IMR-90 (cell line): ENCODE measurements at regions not wholly inside any gene's neighbourhood (a gene's known extent, or its start where the extent isn't known, plus 50 kb on each side); places are given as distances from the start of the nearest gene placed in this dataset.

ENCODE experiments used
- ATAC-seq: fragments of 200-7000 bp; cut with Tn5 transposase; 2 replicates; pipeline ENCODE4 v1.9.1; 2020; ENCODE audit warnings: low read depth, mild to moderate bottlenecking, moderate library complexity
- BruUV-seq: library from RNA; stranded (reverse); fragments of 400-500 nt; replicated peaks from 2 replicates; lab custom pipeline; 2021; lab: Mats Ljungman, UMichigan
- CTCF ChIA-PET: fragments of 300-600 bp; formaldehyde crosslinking; extraction: SDS; loops from one replicate; lab custom pipeline; 2021; ENCODE audit warnings: antibody characterized with exemption; lab: Yijun Ruan, JAX
- POLR2A ChIA-PET: fragments of 300-600 bp; sonication (Branson Sonifier 250); formaldehyde crosslinking; loops from one replicate; lab custom pipeline; 2022; ENCODE audit warnings: antibody characterized with exemption; ENCODE audit not compliant: unreplicated experiment; lab: Charles Lee
- DNase-seq: peaks from one replicate; pipeline ENCODE4 v3.0.0; 2013
- H2AFZ ChIP-seq: replicated peaks from 2 replicates; pipeline ENCODE3; 2013; ENCODE audit warnings: low read length, mild to moderate bottlenecking; ENCODE audit not compliant: poor library complexity
- H2AK5ac ChIP-seq: 2 replicates; pipeline ENCODE4 v1.6.1; 2013; ENCODE audit warnings: low read depth, low read length, inconsistent platforms
- H2AK9ac ChIP-seq: replicated peaks from 2 replicates; pipeline ENCODE3; 2013; ENCODE audit warnings: mild to moderate bottlenecking, low read depth, low read length, moderate library complexity; ENCODE audit not compliant: poor library complexity
- H2BK120ac ChIP-seq: 2 replicates; pipeline ENCODE4 v1.6.1; 2013; ENCODE audit warnings: low read depth, low read length, inconsistent platforms
- H2BK15ac ChIP-seq: 3 replicates; pipeline ENCODE4 v1.6.1; 2013; ENCODE audit warnings: low read depth, low read length, inconsistent platforms
- H2BK20ac ChIP-seq: 2 replicates; pipeline ENCODE4 v1.6.1; 2013; ENCODE audit warnings: low read depth, mild to moderate bottlenecking, inconsistent platforms, low read length, moderate library complexity
- H2BK5ac ChIP-seq: 2 replicates; pipeline ENCODE4 v1.6.1; 2013; ENCODE audit warnings: mild to moderate bottlenecking, low read depth, low read length, inconsistent platforms; ENCODE audit not compliant: poor library complexity, severe bottlenecking
- H3K14ac ChIP-seq: replicated peaks from 2 replicates; pipeline ENCODE4 v1.6.1; 2013; ENCODE audit warnings: low read depth, low read length, inconsistent platforms
- H3K18ac ChIP-seq: 2 replicates; pipeline ENCODE4 v1.6.1; 2013; ENCODE audit warnings: low read depth, low read length, control low read depth
- H3K23ac ChIP-seq: 2 replicates; pipeline ENCODE4 v1.6.1; 2013; ENCODE audit warnings: low read depth, low read length, inconsistent platforms
- H3K27ac ChIP-seq: 2 replicates; pipeline ENCODE4 v1.5.1; 2013; ENCODE audit warnings: mild to moderate bottlenecking, control low read depth, low read length; ENCODE audit not compliant: insufficient read depth
- H3K27me3 ChIP-seq: 2 replicates; pipeline ENCODE4 v1.6.1; 2013; ENCODE audit warnings: low read length; ENCODE audit not compliant: control insufficient read depth, insufficient read depth
- H3K36me3 ChIP-seq: 2 replicates; pipeline ENCODE4 v1.6.1; 2013; ENCODE audit warnings: low read length, mixed read lengths; ENCODE audit not compliant: control insufficient read depth, insufficient read depth
- H3K4ac ChIP-seq: 2 replicates; pipeline ENCODE4 v1.6.1; 2013; ENCODE audit warnings: low read depth, low read length, inconsistent platforms
- H3K4me1 ChIP-seq: 2 replicates; pipeline ENCODE4 v1.6.1; 2013; ENCODE audit warnings: low read length, mixed read lengths; ENCODE audit not compliant: control insufficient read depth, insufficient read depth
- H3K4me2 ChIP-seq: 2 replicates; pipeline ENCODE4 v1.6.1; 2013; ENCODE audit warnings: low read depth, mild to moderate bottlenecking, control low read depth, low read length, moderate library complexity
- H3K4me3 ChIP-seq: 2 replicates; pipeline ENCODE4 v1.5.1; 2013; ENCODE audit warnings: low read depth, mild to moderate bottlenecking, control low read depth, low read length, moderate library complexity; ENCODE audit not compliant: insufficient read depth
- H3K56ac ChIP-seq: 2 replicates; pipeline ENCODE4 v1.6.1; 2013; ENCODE audit warnings: low read length, inconsistent platforms; ENCODE audit not compliant: insufficient read depth; ENCODE audit errors: extremely low read depth
- H3K79me1 ChIP-seq, 2 experiments: 2 replicates each; pipeline ENCODE4 v1.6.1; 2013; ENCODE audit warnings: low read length in 2 of 2, inconsistent platforms in 1 of 2, low read depth in 1 of 2
- H3K9ac ChIP-seq: 2 replicates; pipeline ENCODE4 v1.6.1; 2013; ENCODE audit warnings: low read depth, low read length, control low read depth
- H3K9me1 ChIP-seq: 2 replicates; pipeline ENCODE4 v1.6.1; 2013; ENCODE audit warnings: low read length, inconsistent platforms; ENCODE audit not compliant: insufficient read depth
- H3K9me3 ChIP-seq: 2 replicates; pipeline ENCODE4 v1.6.1; 2013; ENCODE audit warnings: low read length; ENCODE audit not compliant: control insufficient read depth, insufficient read depth
- H4K20me1 ChIP-seq: 2 replicates; pipeline ENCODE4 v1.6.1; 2013; ENCODE audit warnings: low read length, inconsistent platforms; ENCODE audit not compliant: insufficient read depth
- H4K5ac ChIP-seq: 2 replicates; pipeline ENCODE4 v1.6.1; 2013; ENCODE audit warnings: mild to moderate bottlenecking, low read depth, low read length, control low read depth
- H4K8ac ChIP-seq, 2 experiments: 2 replicates each; pipeline ENCODE4 v1.6.1; 2013; ENCODE audit warnings: low read depth in 2 of 2, low read length in 2 of 2, control low read depth in 1 of 2, inconsistent platforms in 1 of 2
- H4K91ac ChIP-seq: 2 replicates; pipeline ENCODE4 v1.6.1; 2013; ENCODE audit warnings: low read depth, low read length, inconsistent platforms; ENCODE audit not compliant: insufficient read depth
- CEBPB ChIP-seq: IDR thresholded peaks from 2 replicates; pipeline ENCODE4 v1.6.1; 2012; ENCODE audit warnings: low read depth, low read length, improper control_type of control experiment
- CHD1 ChIP-seq: IDR thresholded peaks from 2 replicates; pipeline ENCODE4 v1.6.1; 2012; ENCODE audit warnings: low read depth, low read length, improper control_type of control experiment
- ELK1 ChIP-seq: fragments of 150-350 bp; IDR thresholded peaks from 2 replicates; pipeline ENCODE4 v1.6.1; 2016; ENCODE audit warnings: low read depth, mild to moderate bottlenecking, low read length, moderate library complexity, borderline replicate concordance
- FOS ChIP-seq: fragments of 150-350 bp; IDR thresholded peaks from 2 replicates; pipeline ENCODE4 v1.6.1; 2016; ENCODE audit warnings: low read depth, low read length
- MXI1 ChIP-seq: IDR thresholded peaks from 2 replicates; pipeline ENCODE4 v1.6.1; 2012; ENCODE audit warnings: low read depth, mild to moderate bottlenecking, low read length, moderate library complexity, borderline replicate concordance
- NFE2L2 ChIP-seq: fragments of 150-350 bp; IDR thresholded peaks from 2 replicates; pipeline ENCODE4 v1.6.1; 2016; ENCODE audit warnings: low read depth, mild to moderate bottlenecking, low read length
- POLR2A ChIP-seq: IDR thresholded peaks from 2 replicates; pipeline ENCODE4 v1.6.1; 2012; ENCODE audit warnings: mild to moderate bottlenecking, low read depth, low read length
- RAD21 ChIP-seq: IDR thresholded peaks from 2 replicates; pipeline ENCODE4 v1.6.1; 2012; ENCODE audit warnings: low read length, improper control_type of control experiment
- RCOR1 ChIP-seq: IDR thresholded peaks from 2 replicates; pipeline ENCODE4 v1.6.1; 2012; ENCODE audit warnings: mild to moderate bottlenecking, low read length, improper control_type of control experiment; ENCODE audit not compliant: insufficient replicate concordance
- RFX5 ChIP-seq: IDR thresholded peaks from 2 replicates; pipeline ENCODE4 v1.8.0; 2012; ENCODE audit warnings: low read depth, mild to moderate bottlenecking, low read length, moderate library complexity
- SMC3 ChIP-seq: fragments of 150-350 bp; IDR thresholded peaks from 2 replicates; pipeline ENCODE4 v1.6.1; 2016; ENCODE audit warnings: low read depth, mild to moderate bottlenecking, antibody characterized with exemption, low read length, moderate library complexity
- WGBS, 2 experiments: methylation state at CpG; one replicate each; pipeline versions ENCODE4 v1.1.5 to v1.1.7; 2013; ENCODE audit warnings: missing lambda C conversion rate in 2 of 2; ENCODE audit not compliant: insufficient read length in 1 of 2; ENCODE audit errors: extremely low coverage in 2 of 2; 5-methylcytosine and 5-hydroxymethylcytosine counted together
- dilution Hi-C: fragments of 300-500 bp; cut with HindIII; formaldehyde crosslinking; loops from one replicate; pipeline ENCODE4 v1.14.3; 2018; ENCODE audit warnings: low sequenced_read_pairs; ENCODE audit not compliant: unreplicated experiment
- in situ Hi-C: fragments of 300-500 bp; cut with MboI; formaldehyde crosslinking; loops from 3 replicates; pipeline ENCODE4 v1.14.3; 2019; ENCODE audit warnings: low sequenced_read_pairs, inconsistent platforms, mixed read lengths
- intact Hi-C: fragments of 100-400 bp; cut with micrococcal nuclease; formaldehyde crosslinking; loops from 2 replicates; pipeline ENCODE4 v1.10.0; 2022

GRCh38 chr1:72466376-72466775, 184.0 kb upstream of the NEGR1 start:
- H3K9ac ChIP-seq: no peak overlapping the region
- no peak overlapping the region for H3K18ac ChIP-seq
- no peaks in the 10 kb centered on the region for H3K79me1 ChIP-seq
- H3K56ac ChIP-seq: no peak overlapping the region
- in situ Hi-C loops: no loop called here
- H3K9me1 ChIP-seq: no peaks in the 10 kb centered on the region
- H3K4me2 ChIP-seq: no peak overlapping the region
- ATAC-seq (no peak), DNase-seq (no peak)
- no peak overlapping the region for H3K27ac ChIP-seq
- no peak overlapping the region for H2AK5ac ChIP-seq
- H4K20me1 ChIP-seq: no peaks in the 10 kb centered on the region
- WGBS, 2 experiments: no CpG with 5 or more reads among the region's 1 CpG
- dilution Hi-C loops: no loop called here
- H3K9me3 ChIP-seq: no peaks in the 10 kb centered on the region
- no peak overlapping the region for H3K23ac ChIP-seq
- H3K27me3 ChIP-seq: no peaks in the 10 kb centered on the region
- POLR2A ChIA-PET: no interaction called here
- H4K91ac ChIP-seq: no peak overlapping the region
- CTCF ChIA-PET: no interaction called here
- H2BK15ac ChIP-seq: no peak overlapping the region
- H2AK9ac ChIP-seq: no peak overlapping the region
- H2AFZ ChIP-seq: no peak overlapping the region
- H3K36me3 ChIP-seq: no peaks in the 10 kb centered on the region
- TF ChIP-seq NFE2L2 (no peak), SMC3 (no peak), RFX5 (no peak), CHD1 (no peak), MXI1 (no peak), RAD21 (no peak), POLR2A (no peak), CEBPB (no peak), ELK1 (no peak), FOS (no peak), RCOR1 (no peak)
- H4K5ac ChIP-seq: no peak overlapping the region
- no TSS peak for BruUV-seq
- intact Hi-C loops: loop anchor here (2.0 kb wide), 1 partner anchor 14 kb away; no protein-coding TSS in a partner anchor
- H2BK20ac ChIP-seq: no peak overlapping the region
- H3K14ac ChIP-seq: no peak overlapping the region
- H3K4me1 ChIP-seq: no peaks in the 10 kb centered on the region
- no peak overlapping the region for H2BK120ac ChIP-seq
- no peak overlapping the region for H4K8ac ChIP-seq
- H3K4me3 ChIP-seq: no peak overlapping the region
- H3K4ac ChIP-seq: no peak overlapping the region
- no peak overlapping the region for H2BK5ac ChIP-seq
